T-helper 17 cell (primary cell): ENCODE measurements at regions not wholly inside any gene's neighbourhood (a gene's known extent, or its start where the extent isn't known, plus 50 kb on each side); places are given as distances from the start of the nearest gene placed in this dataset.

Source experiments
- ATAC-seq: fragments of 150-1000 bp; cut with Tn5 transposase; 2 replicates; pipeline ENCODE4 v1.10.0; 2021; ENCODE audit warnings: mild to moderate bottlenecking, moderate library complexity
- DNase-seq, 3 donors: peaks; one replicate each; pipeline versions ENCODE4 v3.0.0 to v3.0.0-alpha.2; 2020 to 2021
- H3K9me3 ChIP-seq: one replicate; pipeline ENCODE4 v1.7.0; 2013; ENCODE audit warnings: low read length, mild to moderate bottlenecking; ENCODE audit not compliant: control insufficient read depth, poor library complexity, severe bottlenecking
- H3K27ac Mint-ChIP-seq: one replicate; pipeline ENCODE4 v1.8.0; 2022; ENCODE audit warnings: mild to moderate bottlenecking, moderate library complexity, mixed read lengths
- H3K27me3 Mint-ChIP-seq: one replicate; pipeline ENCODE4 v1.8.0; 2022; ENCODE audit warnings: mixed read lengths
- H3K36me3 Mint-ChIP-seq: one replicate; pipeline ENCODE4 v1.8.0; 2022; ENCODE audit warnings: low read depth, mixed read lengths
- H3K4me1 Mint-ChIP-seq: one replicate; pipeline ENCODE4 v1.8.0; 2022; ENCODE audit warnings: mild to moderate bottlenecking, mixed read lengths
- H3K4me3 Mint-ChIP-seq: one replicate; pipeline ENCODE4 v1.8.0; 2022; ENCODE audit warnings: mild to moderate bottlenecking, moderate library complexity, mixed read lengths

DNA sequence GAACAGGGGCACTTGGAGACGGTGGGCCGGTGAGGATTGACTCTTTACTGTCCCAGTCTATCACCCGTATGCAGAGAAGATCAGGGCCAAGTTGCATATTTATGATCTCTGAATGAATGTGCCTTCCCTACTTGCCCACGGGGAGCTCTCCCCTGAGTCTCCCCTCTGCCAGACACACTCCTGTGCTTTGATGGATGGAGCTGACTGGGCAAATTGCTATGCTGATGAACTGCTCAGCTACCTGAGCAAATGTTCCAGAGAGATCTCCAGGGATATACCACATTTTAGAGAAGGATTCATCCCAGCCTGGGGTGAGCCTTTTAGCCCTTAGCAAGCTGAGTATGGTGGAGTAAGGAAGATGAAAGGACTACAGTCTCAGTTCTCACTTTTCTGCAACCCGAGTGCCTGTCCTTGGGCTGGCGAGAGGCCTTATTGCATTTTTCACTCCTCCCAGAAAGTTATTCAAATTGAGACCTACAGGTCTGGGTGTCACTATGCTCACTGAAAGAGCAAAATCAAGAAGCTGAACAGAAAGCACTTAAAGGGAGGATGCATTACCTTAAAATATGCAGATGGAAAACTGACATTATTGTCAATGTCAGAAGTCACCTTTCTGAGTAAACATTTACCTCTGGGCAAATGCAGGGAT lies 526.7 kb upstream of the WWC1 start:
- no peaks in the 10 kb centered on the region for H3K9me3 ChIP-seq
- Mint-ChIP-seq H3K4me1 (no peaks in the 10 kb centered on the region), H3K27me3 (peaks cover 5% of the 10 kb centered on the region), H3K36me3 (peaks cover 2% of the 10 kb centered on the region), H3K4me3 (no peak overlapping the region), H3K27ac (no peak overlapping the region)
- no peak for DNase-seq
- ATAC-seq = no peak

DNA sequence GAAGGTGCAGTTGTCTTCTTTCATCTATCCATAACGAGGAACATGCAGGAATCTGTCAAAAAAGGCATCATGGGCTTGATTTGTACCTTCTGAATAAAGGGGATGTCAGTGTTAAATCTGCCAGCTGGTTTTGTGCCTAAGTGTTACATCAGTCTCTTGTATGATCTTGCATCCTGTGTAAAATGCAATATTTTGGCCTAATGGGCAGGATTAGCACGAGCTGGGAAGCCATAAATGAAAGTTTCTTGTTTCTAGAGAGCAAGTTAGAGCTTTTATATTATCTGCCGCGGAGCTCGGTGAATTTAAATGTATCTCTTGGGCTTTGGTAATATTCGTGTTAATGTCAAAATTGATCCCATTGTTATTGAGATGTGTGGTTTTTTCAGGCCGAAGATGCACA lies 526.1 kb upstream of the WWC1 start:
- no peak for DNase-seq
- no peaks in the 10 kb centered on the region for H3K9me3 ChIP-seq
- H3K4me3 Mint-ChIP-seq = no peak overlapping the region
- peaks cover 5% of the 10 kb centered on the region for H3K27me3 Mint-ChIP-seq
- H3K27ac Mint-ChIP-seq = no peak overlapping the region
- no peak for ATAC-seq
- H3K4me1 Mint-ChIP-seq = no peaks in the 10 kb centered on the region
- peaks cover 3% of the 10 kb centered on the region for H3K36me3 Mint-ChIP-seq

DNA sequence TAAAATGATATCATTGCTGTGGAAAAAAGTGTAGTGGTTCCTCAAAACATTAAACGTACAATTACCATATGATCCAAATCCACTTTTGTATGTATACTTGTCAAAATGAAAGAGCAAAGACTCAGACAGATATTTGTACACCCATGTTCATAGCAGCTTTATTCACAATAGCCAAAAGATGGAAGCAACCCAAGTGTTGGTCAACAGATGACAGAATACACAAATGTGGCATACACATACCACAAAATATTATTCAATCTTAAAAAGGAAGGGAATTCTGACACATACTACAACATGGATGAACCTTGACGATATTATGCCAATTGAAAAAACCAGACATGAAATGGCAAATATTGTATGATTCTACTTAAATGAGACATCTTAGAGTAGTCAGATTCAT lies 524.5 kb upstream of the WWC1 start:
- peaks cover 5% of the 10 kb centered on the region for H3K27me3 Mint-ChIP-seq
- no peak overlapping the region for H3K27ac Mint-ChIP-seq
- ATAC-seq = no peak
- H3K36me3 Mint-ChIP-seq = peaks cover 3% of the 10 kb centered on the region
- H3K4me3 Mint-ChIP-seq = no peak overlapping the region
- H3K9me3 ChIP-seq = no peaks in the 10 kb centered on the region
- DNase-seq = no peak
- H3K4me1 Mint-ChIP-seq = no peaks in the 10 kb centered on the region

DNA sequence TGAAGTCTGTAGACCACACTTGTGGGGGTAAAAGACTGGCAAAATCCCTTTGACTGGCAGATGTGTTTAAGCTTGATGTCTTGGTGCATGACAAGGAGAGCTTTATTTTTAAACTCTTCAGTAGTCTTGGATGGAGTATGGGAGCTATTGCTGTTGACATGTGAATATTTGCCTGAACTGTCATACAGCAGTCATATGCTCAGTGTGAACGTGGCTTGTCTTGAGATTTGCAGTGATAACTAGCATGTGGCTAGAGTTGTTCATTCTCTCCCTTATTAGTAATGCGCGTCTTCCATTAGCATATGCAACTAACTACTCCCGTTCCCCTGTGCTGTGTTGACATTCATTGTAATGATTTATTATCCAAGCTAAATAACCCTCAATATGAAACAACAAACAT lies 523.6 kb upstream of the WWC1 start:
- Mint-ChIP-seq H3K27me3 (peaks cover 5% of the 10 kb centered on the region), H3K4me1 (no peaks in the 10 kb centered on the region), H3K27ac (no peak overlapping the region), H3K4me3 (no peak overlapping the region), H3K36me3 (peaks cover 3% of the 10 kb centered on the region)
- DNase-seq = no peak
- ATAC-seq = no peak
- H3K9me3 ChIP-seq = no peaks in the 10 kb centered on the region

DNA sequence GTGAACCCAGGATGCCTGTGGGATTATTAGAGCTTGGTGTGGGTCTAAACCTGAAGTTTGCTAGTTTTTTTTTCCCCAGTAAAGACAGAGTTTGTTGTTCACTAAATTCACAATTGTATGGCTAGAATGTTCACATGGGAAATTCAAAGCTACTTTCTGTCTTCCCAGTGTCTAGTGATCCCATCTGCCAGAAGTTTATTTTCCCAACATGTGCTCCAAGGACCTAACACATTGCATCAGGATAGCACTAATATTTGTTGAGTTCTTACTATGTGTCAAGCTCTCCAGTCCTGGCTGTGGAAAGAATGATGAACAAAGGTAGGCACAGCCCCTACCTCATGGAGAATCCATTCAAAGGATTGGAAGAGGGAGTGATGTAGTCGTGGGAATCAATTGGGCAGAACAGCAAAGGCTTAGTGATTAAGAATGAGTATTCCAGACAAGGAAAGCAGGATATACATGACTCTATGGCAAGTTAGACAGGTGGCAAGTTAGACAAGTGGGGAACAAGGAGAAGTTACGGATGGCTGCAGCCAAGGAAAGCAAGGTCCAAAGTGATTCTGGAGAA lies 521.5 kb upstream of the WWC1 start:
- Mint-ChIP-seq H3K4me3 (no peak overlapping the region), H3K27ac (no peak overlapping the region), H3K27me3 (no peaks in the 10 kb centered on the region), H3K36me3 (peaks cover 2% of the 10 kb centered on the region), H3K4me1 (no peaks in the 10 kb centered on the region)
- no peak for DNase-seq
- no peaks in the 10 kb centered on the region for H3K9me3 ChIP-seq
- ATAC-seq = no peak

DNA sequence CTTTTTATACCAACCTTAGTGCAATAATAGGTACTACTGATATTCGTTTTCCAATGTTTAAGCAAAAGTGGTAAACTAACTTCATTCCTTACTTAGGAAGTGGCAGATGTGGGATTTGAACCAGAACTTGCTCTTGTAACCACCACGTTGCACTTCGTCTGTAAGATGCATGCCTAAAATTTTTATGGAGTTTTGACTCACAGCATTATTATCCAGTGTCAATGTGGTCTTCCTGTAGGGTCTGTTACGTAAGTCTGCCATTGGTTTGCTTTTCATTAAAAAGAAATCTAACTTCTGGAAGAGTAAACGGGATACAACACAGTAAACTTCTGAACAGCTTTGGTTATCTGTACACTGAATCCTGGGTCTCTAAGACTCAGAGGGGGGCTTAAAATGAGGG lies 521.0 kb upstream of the WWC1 start:
- no peak for ATAC-seq
- no peak overlapping the region for H3K4me3 Mint-ChIP-seq
- H3K4me1 Mint-ChIP-seq = no peaks in the 10 kb centered on the region
- no peak for DNase-seq
- no peak overlapping the region for H3K27ac Mint-ChIP-seq
- H3K36me3 Mint-ChIP-seq = peaks cover 2% of the 10 kb centered on the region
- no peaks in the 10 kb centered on the region for H3K27me3 Mint-ChIP-seq
- no peaks in the 10 kb centered on the region for H3K9me3 ChIP-seq

DNA sequence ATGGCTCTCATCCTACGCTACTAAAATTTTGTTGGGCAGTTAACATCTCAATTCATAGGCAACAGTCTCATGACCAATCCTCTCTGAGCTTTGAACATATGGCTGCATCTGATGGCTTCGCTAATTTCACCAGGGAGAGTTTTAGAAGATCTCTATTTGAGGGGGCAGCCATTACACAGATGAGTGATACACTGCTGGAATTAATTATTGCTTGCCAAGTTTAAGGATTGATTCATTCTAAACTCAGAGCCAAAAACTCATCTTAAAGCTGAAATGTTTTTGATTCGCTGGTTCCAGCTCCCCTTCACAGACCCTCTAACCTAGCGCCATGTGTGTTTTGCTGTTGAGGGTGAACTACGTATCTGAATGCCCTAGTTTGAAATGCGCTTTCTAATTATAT lies 519.9 kb upstream of the WWC1 start:
- DNase-seq = no peak
- Mint-ChIP-seq H3K27me3 (no peaks in the 10 kb centered on the region), H3K27ac (no peak overlapping the region), H3K36me3 (peaks cover 2% of the 10 kb centered on the region), H3K4me1 (no peaks in the 10 kb centered on the region), H3K4me3 (no peak overlapping the region)
- no peak for ATAC-seq
- no peaks in the 10 kb centered on the region for H3K9me3 ChIP-seq

DNA sequence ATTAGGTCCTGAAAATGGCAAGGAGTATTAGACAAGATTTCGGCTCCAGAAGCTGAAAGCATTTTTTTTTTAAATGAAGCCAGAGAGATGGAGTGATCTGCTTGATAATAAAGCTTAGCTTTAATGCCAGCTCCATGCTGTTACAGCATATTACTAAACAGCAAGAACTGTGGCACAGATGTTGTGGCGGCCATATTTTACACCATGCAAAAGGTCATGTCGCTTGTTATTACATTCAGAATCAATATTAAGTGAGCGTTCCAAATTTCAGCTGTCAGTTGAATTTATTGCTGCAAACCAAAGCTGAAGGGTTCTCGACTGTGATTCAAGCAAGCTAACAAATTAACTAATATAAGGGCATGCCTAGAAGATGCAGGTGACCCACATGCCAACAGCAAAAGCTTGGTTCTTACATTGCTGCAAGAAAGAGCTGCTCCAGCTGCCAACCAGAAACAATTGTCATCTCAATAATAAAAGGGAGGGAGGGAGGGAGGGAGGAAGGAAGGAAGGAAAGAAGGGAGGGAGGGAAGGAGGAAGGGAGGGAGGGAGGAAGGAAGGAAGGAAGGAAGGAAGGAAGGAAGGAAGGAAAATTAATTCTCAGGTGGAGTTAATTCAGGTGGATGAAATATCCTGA lies 517.7 kb upstream of the WWC1 start:
- no peak for DNase-seq
- no peak for ATAC-seq
- no peaks in the 10 kb centered on the region for H3K9me3 ChIP-seq
- H3K27me3 Mint-ChIP-seq = no peaks in the 10 kb centered on the region
- no peak overlapping the region for H3K27ac Mint-ChIP-seq
- H3K36me3 Mint-ChIP-seq = peaks cover 2% of the 10 kb centered on the region
- H3K4me1 Mint-ChIP-seq = no peaks in the 10 kb centered on the region
- H3K4me3 Mint-ChIP-seq = no peak overlapping the region

DNA sequence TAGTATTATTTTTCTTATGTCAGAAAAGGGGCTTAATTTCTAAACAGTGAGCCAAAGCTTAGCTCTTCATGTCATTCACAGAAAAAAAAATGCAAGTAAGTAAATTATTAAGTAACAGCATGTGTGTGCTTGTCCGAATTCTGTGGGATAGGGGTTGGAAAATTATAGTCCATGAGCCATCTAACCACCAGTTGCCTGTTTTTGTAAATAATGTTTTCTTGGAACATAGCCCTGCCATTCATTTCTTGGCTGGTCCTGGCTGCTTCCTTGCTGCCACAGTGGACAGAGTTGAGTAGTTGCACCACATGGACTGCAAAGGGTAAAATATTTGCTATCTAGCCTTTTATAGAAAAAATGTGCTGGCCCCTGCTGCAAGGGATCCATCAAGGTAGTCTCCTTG lies 513.7 kb upstream of the WWC1 start:
- Mint-ChIP-seq H3K27me3 (no peaks in the 10 kb centered on the region), H3K4me3 (no peak overlapping the region), H3K27ac (no peak overlapping the region), H3K36me3 (no peaks in the 10 kb centered on the region), H3K4me1 (no peaks in the 10 kb centered on the region)
- ATAC-seq (no peak), DNase-seq (no peak)
- no peaks in the 10 kb centered on the region for H3K9me3 ChIP-seq

DNA sequence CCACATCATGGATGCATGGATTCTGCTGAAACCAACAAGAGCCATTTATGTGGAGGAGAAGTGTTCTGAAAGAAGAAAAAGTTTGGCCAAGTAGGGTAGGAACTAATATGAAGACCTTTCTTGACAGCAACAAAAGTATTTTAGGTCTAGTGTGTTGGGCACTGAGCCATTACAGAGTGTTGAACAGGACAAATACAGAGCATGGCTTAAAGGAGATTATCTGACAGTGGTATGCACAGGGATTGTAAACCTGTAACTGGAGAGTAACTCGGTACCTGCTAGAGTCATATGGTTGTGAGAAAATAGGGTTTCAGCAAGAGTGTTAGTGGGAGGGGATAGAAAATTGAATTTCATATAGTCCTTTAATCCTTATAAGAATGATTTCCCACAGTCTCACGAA lies 513.2 kb upstream of the WWC1 start:
- no peaks in the 10 kb centered on the region for H3K36me3 Mint-ChIP-seq
- no peak for DNase-seq
- no peaks in the 10 kb centered on the region for H3K27me3 Mint-ChIP-seq
- no peak overlapping the region for H3K4me3 Mint-ChIP-seq
- H3K27ac Mint-ChIP-seq = no peak overlapping the region
- no peak for ATAC-seq
- H3K9me3 ChIP-seq = no peaks in the 10 kb centered on the region
- no peaks in the 10 kb centered on the region for H3K4me1 Mint-ChIP-seq

DNA sequence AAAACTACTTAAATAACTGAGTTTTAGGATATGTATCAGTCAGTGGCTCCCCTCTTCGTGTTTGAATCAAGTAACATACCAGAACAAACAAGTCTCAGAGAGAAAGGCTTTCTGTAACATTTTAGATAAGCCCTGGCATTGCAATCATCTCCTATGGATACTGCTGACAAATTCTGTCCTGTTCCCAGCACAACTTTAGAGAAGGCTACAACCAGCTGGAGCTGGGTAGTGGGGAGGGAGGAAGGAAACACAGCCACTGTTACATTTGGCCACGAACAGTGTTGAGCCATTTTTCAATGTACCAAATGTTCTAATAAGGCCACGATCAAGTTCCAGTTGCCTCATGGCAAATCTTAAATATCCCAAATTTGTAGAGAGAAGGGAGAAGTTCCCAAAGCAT lies 511.8 kb upstream of the WWC1 start:
- no peaks in the 10 kb centered on the region for H3K36me3 Mint-ChIP-seq
- H3K27me3 Mint-ChIP-seq = peaks cover 10% of the 10 kb centered on the region
- ATAC-seq = no peak
- H3K4me1 Mint-ChIP-seq = no peaks in the 10 kb centered on the region
- no peak overlapping the region for H3K4me3 Mint-ChIP-seq
- no peaks in the 10 kb centered on the region for H3K9me3 ChIP-seq
- DNase-seq = no peak
- H3K27ac Mint-ChIP-seq = no peak overlapping the region

DNA sequence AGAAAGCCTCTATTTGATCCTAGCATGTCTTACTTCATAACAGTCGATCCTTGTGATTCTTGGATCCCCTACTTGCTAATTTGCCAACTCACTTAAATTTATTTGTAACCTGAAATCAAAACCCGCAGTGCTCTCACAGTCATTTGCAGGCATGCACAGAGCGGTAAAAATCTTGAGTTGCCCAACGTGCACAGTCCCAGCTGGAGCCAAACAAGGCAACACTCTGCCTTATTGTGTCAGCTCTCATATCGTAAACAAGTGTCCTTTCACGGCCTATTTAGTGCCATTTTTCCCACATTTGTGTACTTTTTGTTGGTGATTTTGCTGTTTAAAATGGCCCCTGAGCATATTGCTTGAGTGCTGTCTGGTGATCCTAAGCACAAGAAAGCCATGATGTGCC lies 511.3 kb upstream of the WWC1 start:
- H3K9me3 ChIP-seq = no peaks in the 10 kb centered on the region
- Mint-ChIP-seq H3K36me3 (no peaks in the 10 kb centered on the region), H3K4me1 (no peaks in the 10 kb centered on the region), H3K27me3 (peaks cover 10% of the 10 kb centered on the region), H3K4me3 (no peak overlapping the region), H3K27ac (no peak overlapping the region)
- no peak for ATAC-seq
- no peak for DNase-seq

DNA sequence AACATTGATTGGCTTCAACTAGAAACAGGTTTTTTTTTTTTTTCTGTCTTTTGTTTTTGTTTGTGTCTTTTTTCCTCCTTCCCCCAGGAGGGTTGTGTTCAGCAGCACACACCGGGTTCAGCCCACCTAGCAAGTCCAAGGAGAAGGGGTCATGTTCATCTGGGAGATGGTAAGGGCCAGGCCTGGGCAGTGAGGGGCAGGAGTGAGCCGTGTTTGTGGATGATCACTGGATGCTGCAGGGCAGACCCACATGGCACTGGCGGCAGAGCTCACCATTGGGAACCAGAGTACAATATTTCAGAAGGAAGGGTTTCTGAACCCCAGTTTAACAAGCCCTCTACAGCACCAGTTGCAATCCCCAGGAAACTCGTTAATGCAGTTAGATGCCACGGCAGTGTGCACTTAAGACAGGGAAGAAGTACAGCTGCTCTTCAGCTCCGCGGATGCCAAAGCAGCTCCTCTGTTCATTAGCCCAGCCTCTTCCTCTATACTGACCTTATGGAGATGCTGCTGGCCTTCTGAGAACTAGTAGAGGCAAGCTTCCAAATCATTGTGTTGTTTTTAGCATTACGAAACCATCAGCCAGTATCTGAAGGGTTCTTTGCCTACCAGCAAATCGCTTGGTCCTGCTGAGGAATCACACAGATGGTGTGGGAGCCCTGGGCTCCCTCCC lies 508.2 kb upstream of the WWC1 start:
- DNase-seq (no peak), ATAC-seq (no peak)
- H3K9me3 ChIP-seq = no peaks in the 10 kb centered on the region
- Mint-ChIP-seq H3K27me3 (peaks cover 10% of the 10 kb centered on the region), H3K27ac (no peak overlapping the region), H3K4me1 (no peaks in the 10 kb centered on the region), H3K4me3 (no peak overlapping the region), H3K36me3 (no peaks in the 10 kb centered on the region)

DNA sequence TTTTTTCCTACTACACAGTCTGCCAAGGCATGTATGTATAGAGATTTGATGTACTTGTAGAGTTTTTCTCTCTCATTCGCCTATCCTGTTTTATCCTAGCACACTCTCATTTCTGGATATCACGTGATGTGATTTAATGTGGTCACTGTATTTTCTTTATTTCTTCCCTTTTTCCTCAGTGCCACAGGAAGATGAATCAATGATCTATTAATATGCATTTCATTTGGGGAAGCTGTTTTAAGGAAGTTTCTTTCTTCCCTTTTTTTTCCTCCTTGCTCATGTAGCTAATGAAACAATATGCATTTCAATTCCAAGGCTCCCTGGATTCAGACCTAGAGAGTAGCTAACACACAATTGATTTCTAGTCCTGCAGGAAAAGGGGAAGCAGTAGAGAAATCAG lies 506.3 kb upstream of the WWC1 start:
- Mint-ChIP-seq H3K4me3 (no peak overlapping the region), H3K27ac (no peak overlapping the region), H3K27me3 (peaks cover 10% of the 10 kb centered on the region), H3K36me3 (no peaks in the 10 kb centered on the region), H3K4me1 (no peaks in the 10 kb centered on the region)
- no peak for DNase-seq
- H3K9me3 ChIP-seq = no peaks in the 10 kb centered on the region
- ATAC-seq = no peak
